IPS-18c (cell line): ENCODE measurements at regions not wholly inside any gene's neighbourhood (a gene's known extent, or its start where the extent isn't known, plus 50 kb on each side); places are given as distances from the start of the nearest gene placed in this dataset.

Experiments
- H3K4me3 ChIP-seq: 2 replicates; pipeline ENCODE4 v1.7.0; 2013; ENCODE audit warnings: low read depth, mild to moderate bottlenecking, low read length, moderate library complexity; ENCODE audit not compliant: insufficient read depth
- H3K9me3 ChIP-seq: one replicate; pipeline ENCODE4 v1.6.1; 2013; ENCODE audit warnings: mild to moderate bottlenecking, low read length, moderate library complexity; ENCODE audit not compliant: control insufficient read depth, insufficient read depth

DNA sequence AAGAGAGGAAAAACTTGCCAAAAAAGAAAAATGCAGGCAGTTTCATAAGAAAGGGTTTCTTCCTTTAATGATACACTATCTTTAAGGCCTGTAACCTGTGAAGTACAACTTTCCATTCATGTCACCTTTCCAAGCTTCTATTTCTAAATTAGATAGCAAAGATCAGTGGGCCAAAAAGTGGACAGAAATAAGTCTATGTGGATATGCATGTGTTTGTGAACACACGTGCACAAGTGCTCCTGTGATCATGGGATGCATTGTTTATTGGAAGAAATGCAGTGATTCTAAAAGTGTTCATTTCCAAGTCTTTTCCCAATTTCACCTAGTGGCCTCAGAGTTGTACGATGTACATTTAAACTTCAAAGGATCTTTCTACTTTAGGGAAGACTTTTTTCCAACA is 230.0 kb upstream of the BLID start:
- no peaks in the 10 kb centered on the region for H3K9me3 ChIP-seq
- H3K4me3 ChIP-seq: no peak overlapping the region

DNA sequence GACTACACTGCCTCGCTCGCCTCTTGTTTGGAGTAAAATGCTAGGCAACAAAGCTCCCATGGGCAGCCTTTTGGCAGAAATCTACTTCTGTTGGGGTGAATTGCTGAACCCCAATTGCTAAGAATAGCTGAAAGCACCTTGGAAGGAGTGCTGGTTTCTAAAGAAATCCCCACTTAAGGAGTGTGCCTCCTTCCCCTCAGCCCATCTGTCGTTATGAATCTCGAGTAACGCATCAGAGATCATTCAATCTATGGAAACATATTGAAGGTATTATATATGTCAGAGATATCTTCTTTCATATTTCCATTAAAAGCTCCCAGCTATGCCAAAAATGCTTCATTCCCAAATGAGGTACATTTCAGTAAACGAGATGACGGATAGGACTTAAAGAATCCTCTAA is 229.6 kb upstream of the BLID start:
- no peaks in the 10 kb centered on the region for H3K9me3 ChIP-seq
- H3K4me3 ChIP-seq: no peak overlapping the region

GRCh38 chr11:122344215-122344614 is 228.2 kb upstream of the BLID start:
- no peak overlapping the region for H3K4me3 ChIP-seq
- H3K9me3 ChIP-seq: no peaks in the 10 kb centered on the region

DNA sequence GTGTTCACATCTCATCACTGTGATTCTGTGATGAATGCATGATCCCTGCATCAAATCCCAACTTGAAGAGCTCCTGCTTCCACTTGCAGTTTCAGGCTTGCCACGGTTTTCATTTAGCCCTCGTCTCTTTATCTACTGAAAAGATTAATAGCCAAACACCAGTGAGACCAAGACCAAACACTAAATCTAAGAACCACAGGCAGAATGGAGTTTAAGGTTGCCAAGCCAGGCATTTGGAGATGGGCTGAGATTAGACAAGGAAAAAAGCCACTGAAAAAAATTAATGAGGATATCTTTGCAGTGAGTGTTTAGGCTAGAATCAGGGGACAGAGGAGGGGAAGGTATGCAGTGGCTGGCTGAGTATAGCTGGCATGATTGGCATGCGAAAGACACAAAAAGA is 227.2 kb upstream of the BLID start:
- Histone ChIP-seq H3K9me3 (no peaks in the 10 kb centered on the region), H3K4me3 (no peak overlapping the region)

DNA sequence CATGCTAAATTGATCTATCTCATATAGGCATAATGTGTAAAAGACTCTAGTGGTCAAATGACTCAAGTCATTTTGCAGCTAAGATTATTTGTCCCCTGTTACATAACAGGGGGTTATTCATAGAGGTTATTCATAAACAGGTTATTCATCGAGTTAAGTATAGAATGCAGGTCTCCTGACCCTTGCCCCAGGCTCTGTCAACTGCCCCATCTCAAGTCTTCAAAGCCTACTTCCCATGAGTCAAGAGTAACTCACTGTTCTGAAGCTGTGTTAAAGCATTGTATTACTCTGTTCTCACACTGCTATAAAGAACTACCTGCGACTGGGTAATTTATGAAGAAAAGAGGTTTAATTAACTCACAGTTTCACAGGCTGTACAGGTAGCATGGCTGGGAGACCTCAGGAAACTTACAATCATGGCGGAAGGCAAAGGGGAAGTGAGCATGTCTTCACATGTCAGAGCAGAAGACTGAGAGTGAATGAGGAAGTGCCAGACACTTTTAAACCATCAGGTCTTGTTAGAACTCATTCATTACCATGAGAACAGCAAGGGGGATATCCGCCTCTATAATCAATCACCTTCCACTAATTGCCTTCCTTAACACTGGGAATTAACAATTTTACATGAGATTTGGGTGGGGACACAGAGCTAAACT is 226.2 kb upstream of the BLID start:
- H3K9me3 ChIP-seq: no peaks in the 10 kb centered on the region
- no peak overlapping the region for H3K4me3 ChIP-seq

DNA sequence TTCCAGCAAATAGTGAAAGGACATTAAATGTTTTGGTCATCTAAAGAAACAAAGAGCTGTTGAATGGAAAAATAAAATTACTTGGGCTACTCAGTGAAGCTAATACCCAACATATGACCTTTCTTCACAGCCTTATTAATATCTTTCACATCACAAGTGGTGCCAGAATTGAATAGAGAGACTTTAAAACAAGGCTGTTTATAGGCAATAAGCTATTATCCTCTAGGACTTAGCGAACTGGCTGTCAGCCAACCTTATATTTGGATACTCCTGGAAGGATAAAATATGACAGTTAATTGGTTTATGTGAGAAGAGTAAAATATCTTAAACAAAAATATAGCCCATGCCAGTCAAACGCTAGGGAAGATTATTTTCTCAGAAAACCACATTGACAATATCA is 225.5 kb upstream of the BLID start:
- H3K4me3 ChIP-seq: no peak overlapping the region
- no peaks in the 10 kb centered on the region for H3K9me3 ChIP-seq

- Histone ChIP-seq H3K9me3 (no peaks in the 10 kb centered on the region), H3K4me3 (no peak overlapping the region)
These were observed 224.7 kb upstream of the BLID start for GRCh38 chr11:122340607-122341290.

DNA sequence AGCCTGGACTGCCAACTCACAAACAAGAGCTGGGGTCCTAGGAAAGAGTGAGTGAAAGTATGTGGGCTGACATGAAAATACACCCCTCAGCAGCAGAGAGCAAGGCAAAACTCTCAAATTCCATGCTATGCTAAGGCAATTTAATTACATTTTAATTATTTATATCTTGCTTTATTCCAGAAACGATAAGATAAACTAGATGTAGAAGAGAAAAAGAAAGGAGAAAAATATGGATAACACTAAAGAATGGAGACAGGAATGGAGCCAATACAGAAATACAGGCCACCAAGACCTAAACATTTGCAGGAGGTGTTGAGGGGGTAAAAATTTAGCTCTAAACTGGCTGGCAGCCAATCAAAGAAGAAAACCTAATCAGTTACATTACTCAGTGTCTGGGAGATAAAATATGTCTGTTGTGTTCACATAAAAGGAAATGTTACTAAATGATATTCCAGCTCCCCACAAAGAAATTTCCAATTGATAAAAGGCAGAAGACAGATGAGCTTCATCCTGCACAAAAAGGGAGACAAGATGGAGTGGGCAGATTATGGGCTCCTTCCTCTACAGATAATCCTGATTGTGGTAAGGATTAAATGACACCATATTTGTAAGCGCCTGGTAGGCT is 223.5 kb upstream of the BLID start:
- H3K4me3 ChIP-seq: no peak overlapping the region
- H3K9me3 ChIP-seq: no peaks in the 10 kb centered on the region

DNA sequence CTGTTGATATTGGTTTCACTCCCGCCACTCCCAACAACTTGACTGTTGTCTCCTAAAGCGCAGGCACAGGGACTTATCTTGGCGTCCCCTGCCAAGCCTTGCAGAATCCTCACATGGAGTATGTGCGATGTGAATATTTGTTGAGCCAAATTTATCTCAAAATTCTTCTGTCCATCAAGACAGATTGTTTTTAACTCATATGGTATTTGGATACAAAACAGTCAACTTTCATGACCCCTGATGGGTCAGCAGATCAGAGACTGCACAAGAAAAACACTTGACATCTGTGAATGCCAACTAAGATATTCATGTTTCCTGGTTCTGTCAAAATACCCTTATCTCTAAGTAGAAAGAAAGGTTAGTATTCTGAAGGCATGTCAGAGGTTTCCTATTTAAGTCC is 221.7 kb upstream of the BLID start:
- no peak overlapping the region for H3K4me3 ChIP-seq
- no peaks in the 10 kb centered on the region for H3K9me3 ChIP-seq

GRCh38 chr11:122337241-122337640 is 221.2 kb upstream of the BLID start:
- Histone ChIP-seq H3K9me3 (no peaks in the 10 kb centered on the region), H3K4me3 (no peak overlapping the region)

- H3K4me3 ChIP-seq: no peak overlapping the region
- no peaks in the 10 kb centered on the region for H3K9me3 ChIP-seq
These were observed 220.7 kb upstream of the BLID start for GRCh38 chr11:122336706-122337105.

DNA sequence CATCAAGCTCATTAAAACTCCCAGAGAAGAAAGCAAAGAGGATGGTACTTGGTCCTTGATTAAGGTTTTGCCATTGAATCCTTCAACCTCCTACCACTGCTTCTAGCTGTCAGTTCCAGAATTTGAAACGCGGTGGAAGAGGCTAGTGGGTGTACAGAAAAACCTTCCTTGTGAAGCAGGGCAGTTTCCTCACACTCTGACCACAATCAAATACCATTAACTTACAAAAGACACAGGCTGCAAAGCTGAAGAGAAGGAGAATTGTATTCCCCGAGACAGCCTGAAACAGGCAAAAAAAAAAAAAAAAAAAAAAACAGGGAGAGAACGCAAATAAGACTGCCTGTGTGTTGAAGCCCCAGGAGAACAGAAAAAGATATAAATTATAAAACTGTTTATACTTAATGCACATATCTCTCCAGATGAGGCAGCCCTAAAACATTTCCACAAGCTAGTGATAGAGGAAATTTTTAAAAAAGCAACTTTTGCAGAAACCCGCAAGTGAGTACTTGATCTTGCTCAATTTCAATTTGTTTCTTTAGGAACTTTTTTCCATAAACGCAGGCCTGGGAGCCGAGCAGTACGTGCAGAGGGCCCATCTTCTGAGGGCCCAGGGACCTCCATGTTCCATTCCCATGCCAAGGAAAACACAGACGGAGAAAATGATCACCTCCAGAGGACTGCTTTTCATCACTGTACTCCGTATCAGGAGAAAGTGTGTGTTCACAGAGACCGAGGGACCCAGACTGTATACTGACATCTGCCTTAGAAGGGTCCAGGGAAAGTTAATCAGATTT is 218.7 kb upstream of the BLID start:
- H3K4me3 ChIP-seq: no peak overlapping the region
- no peaks in the 10 kb centered on the region for H3K9me3 ChIP-seq

DNA sequence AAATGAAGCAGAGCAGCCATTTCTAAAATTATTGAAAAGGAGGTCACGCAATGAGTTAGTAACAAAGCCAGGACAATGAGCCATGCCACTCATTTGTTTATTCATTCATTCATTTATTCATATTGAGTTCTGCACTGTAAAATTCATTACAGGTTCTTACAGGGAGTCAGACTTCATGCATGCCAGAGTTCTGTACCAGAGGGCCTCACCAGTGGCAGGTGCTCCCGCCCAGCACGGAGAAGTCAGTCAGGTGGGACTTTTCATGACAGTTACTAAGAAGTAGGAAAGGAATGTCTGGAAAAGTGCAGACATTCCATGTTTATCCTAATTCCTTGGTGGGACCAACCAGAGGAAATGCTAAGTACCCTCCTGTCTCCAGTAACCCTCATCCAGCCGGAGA is 217.5 kb upstream of the BLID start:
- no peaks in the 10 kb centered on the region for H3K9me3 ChIP-seq
- H3K4me3 ChIP-seq: no peak overlapping the region

GRCh38 chr11:122331079-122331478 is 215.1 kb upstream of the BLID start:
- no peak overlapping the region for H3K4me3 ChIP-seq

GRCh38 chr11:122330279-122330965 is 214.4 kb upstream of the BLID start:
- Histone ChIP-seq H3K4me3 (no peak overlapping the region), H3K9me3 (no peaks in the 10 kb centered on the region)

More at GRCh38 chr11:122331079-122331478, 215.1 kb upstream of the BLID start:
- H3K9me3 ChIP-seq: no peaks in the 10 kb centered on the region

DNA sequence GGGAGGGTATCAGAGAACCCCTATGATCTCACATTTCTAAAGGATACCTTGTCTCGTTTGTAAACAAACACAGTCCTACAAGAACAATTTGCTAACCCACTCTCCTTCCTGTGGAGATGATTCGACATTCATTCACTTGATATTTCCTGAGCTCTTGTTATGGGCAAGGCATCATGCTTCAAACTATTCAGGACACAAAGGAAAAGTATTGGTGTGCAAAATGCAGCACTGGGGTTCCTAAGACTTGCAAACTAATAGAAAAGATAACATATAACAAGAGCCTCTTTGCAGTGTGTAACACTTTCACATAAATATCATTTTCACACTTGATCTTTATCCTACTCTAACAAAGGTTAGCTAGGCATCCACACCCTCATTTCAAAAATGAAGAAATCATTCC is 211.5 kb upstream of the BLID start:
- no peak overlapping the region for H3K4me3 ChIP-seq
- no peaks in the 10 kb centered on the region for H3K9me3 ChIP-seq

DNA sequence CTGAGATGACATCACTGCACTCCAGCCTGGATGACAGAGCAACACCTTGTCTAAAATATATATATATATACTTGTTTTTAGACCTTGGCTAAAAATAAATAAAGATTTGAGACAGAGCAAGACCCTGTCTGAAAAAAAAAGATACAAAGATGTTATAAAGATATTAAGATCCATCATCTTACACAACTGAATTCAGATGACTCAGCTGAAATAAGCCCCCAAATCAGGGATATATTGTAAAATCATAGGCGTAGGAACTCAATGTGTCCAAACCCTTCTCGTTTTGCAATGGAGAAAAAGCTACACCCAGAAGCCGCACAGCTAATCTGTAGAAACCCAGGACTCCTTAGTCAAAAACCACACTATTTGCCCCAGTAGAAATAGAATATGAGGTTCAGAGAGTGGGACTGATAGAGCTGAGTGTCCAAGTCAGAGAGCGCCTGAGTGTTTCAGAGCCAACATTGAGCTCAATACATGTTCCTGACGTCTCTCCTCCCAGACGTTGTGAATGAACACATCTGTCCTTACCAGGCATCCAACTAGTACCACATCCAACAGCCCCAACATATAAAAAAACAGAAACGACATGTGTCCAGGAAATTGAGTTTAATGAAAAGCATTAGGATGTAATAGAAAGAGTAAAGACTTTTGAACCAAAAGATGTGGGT is 207.9 kb upstream of the BLID start:
- Histone ChIP-seq H3K9me3 (no peaks in the 10 kb centered on the region), H3K4me3 (no peak overlapping the region)
